H1 (cell line): ENCODE measurements at regions not wholly inside any gene's neighbourhood (a gene's known extent, or its start where the extent isn't known, plus 50 kb on each side); places are given as distances from the start of the nearest gene placed in this dataset.

Experiments used
- EGR1 ChIP-seq: IDR thresholded peaks from 2 replicates; pipeline ENCODE4 v1.6.1; 2011; ENCODE audit warnings: low read depth, low read length, borderline replicate concordance
- FOSL1 ChIP-seq: IDR thresholded peaks from 2 replicates; pipeline ENCODE4 v1.6.1; 2011; ENCODE audit warnings: mild to moderate bottlenecking, low read depth, low read length, moderate library complexity; ENCODE audit not compliant: insufficient read depth
- RAD21 ChIP-seq, 2 experiments: IDR thresholded peaks in 1 of 2; conservative IDR thresholded peaks in 1 of 2; 2 replicates each; pipeline ENCODE4 v1.6.1; 2011; ENCODE audit warnings: low read depth in 2 of 2, low read length in 2 of 2, improper control_type of control experiment in 1 of 2, inconsistent platforms in 1 of 2, mild to moderate bottlenecking in 1 of 2, moderate library complexity in 1 of 2
- TCF12 ChIP-seq: IDR thresholded peaks from 2 replicates; pipeline ENCODE4 v1.6.1; 2011; ENCODE audit warnings: low read depth, mild to moderate bottlenecking, low read length

GRCh38 chr12:71024827-71025226, 104.3 kb upstream of the PTPRR start (continued):
- TF ChIP-seq FOSL1 (no peak), RAD21 (IDR thresholded peaks at IDR 0.05 in 1 of 2, conservative IDR thresholded peaks at IDR 0.05 in 1 of 2; ENCODE audit: low read depth in 2 of 2, low read length in 2 of 2) (no peak), EGR1 (no peak), TCF12 (no peak)
